ENCODE measurements at regions not wholly inside any gene's neighbourhood (a gene's known extent, or its start where the extent isn't known, plus 50 kb on each side); places are given as distances from the start of the nearest gene placed in this dataset.

GRCh38 chr3:14288177-14288788 is 109.7 kb downstream of the LSM3 start:
- Histone ChIP-seq H3K4me1 (peaks cover 0 to 19% (median 6%) of the 10 kb centered on the region in 4 donors), H3K27ac (no peak overlapping the region), H3K9me3 (no peaks in the 10 kb centered on the region), H3K27me3 (no peaks in the 10 kb centered on the region), H3K4me3 (no peak overlapping the region), H3K36me3 (no peaks in the 10 kb centered on the region)
- WGBS, 2 donors: 94 to 95% methylated on average over 2 of the region's 2 CpGs
- intact Hi-C loops (cut with DNase I): no loop called here
- TF ChIP-seq CTCF (IDR thresholded peaks at IDR 0.05) (no peak), EP300 (IDR thresholded peaks at IDR 0.05) (no peak)
- no peak for DNase-seq

GRCh38 chr3:14288833-14289451 is 110.3 kb downstream of the LSM3 start:
- Histone ChIP-seq H3K4me3 (no peak overlapping the region), H3K27me3 (no peaks in the 10 kb centered on the region), H3K27ac (peak overlapping the region in 1 of 4 donors; percentile 61), H3K9me3 (no peaks in the 10 kb centered on the region), H3K36me3 (no peaks in the 10 kb centered on the region), H3K4me1 (peaks cover 0 to 19% (median 6%) of the 10 kb centered on the region in 4 donors)
- TF ChIP-seq POLR2AphosphoS5 (IDR thresholded peaks at IDR 0.05) (no peak), POLR2A (IDR thresholded peaks at IDR 0.05) (no peak), CTCF (IDR thresholded peaks at IDR 0.05) (no peak), EP300 (IDR thresholded peaks at IDR 0.05) (no peak)
- intact Hi-C loops (cut with DNase I): no loop called here
- no peak for DNase-seq
- 83% methylated on average over 5 of the region's 5 CpGs for WGBS, 2 donors

DNA sequence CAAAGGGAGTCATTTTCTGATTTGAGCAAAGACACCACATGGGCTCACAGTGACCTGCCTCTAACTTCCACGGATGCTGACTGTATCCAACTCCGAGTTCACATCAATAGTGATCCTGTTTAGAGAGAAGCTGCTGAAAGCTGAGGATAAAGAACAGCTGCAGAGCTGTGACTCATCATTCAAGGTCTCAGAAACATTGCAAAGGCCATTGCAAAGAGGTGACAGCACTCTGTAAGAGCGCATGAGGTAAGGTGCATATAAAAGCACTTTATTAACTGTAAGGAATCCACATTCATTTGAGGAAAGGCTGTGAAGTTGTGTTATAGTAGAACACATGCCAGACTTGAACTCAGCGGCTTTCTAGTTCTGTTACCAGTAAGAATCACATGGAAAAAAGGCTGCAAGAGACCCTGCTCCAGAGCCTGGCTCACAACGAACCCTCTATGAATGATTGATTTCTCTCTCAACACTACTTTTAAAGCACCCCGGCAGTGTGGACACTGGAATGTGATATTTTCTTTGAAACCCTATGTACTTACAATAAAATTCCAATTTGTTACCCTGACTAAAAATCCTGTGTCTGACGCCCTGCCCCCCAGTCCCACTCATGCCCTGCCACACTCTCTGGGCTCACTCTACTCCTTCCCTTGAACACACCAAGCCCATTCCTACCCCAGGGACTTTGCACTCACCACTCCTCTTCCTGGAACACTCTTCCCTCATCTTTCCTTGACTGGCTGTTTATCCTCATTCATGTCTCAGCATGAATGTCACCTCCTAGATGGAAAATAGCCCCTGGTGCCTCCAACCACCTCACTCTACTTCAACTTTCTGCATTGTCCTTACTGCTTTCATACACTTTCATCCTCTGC is 111.2 kb downstream of the LSM3 start:
- Histone ChIP-seq H3K27ac (peak overlapping the region in 1 of 4 donors; percentile 61), H3K4me1 (peaks cover 0 to 19% (median 6%) of the 10 kb centered on the region in 4 donors), H3K9me3 (no peaks in the 10 kb centered on the region), H3K36me3 (no peaks in the 10 kb centered on the region), H3K4me3 (no peak overlapping the region), H3K27me3 (no peaks in the 10 kb centered on the region)
- TF ChIP-seq POLR2A (IDR thresholded peaks at IDR 0.05): no peak
- TF ChIP-seq EP300 (IDR thresholded peaks at IDR 0.05): no peak
- TF ChIP-seq CTCF (IDR thresholded peaks at IDR 0.05): no peak
- peak in 2 of 4 donors; percentile 38 to 59 for TF ChIP-seq POLR2AphosphoS5 (IDR thresholded peaks at IDR 0.05)
- 24 to 66% methylated on average over 7 of the region's 7 CpGs for WGBS, 2 donors
- intact Hi-C loops (cut with DNase I): no loop called here
- no peak for DNase-seq

- Histone ChIP-seq H3K4me3 (no peak overlapping the region), H3K9me3 (no peaks in the 10 kb centered on the region), H3K4me1 (peaks cover 0 to 19% (median 6%) of the 10 kb centered on the region in 4 donors), H3K27ac (peak overlapping the region in 1 of 4 donors; percentile 61), H3K27me3 (no peaks in the 10 kb centered on the region), H3K36me3 (no peaks in the 10 kb centered on the region)
- DNase-seq: no peak
- intact Hi-C loops (cut with DNase I): no loop called here
- TF ChIP-seq POLR2AphosphoS5 (IDR thresholded peaks at IDR 0.05): peak in 2 of 4 donors; percentile 59 to 65
- TF ChIP-seq EP300 (IDR thresholded peaks at IDR 0.05): peak in 1 of 4 donors; percentile 30
- no peak for TF ChIP-seq POLR2A (IDR thresholded peaks at IDR 0.05)
- 18 to 61% methylated on average over 9 of the region's 9 CpGs for WGBS, 2 donors
Measured at GRCh38 chr3:14290631-14291385, 111.6 kb upstream of the SLC6A6 start.
